ENCODE measurements at regions not wholly inside any gene's neighbourhood (a gene's known extent, or its start where the extent isn't known, plus 50 kb on each side); places are given as distances from the start of the nearest gene placed in this dataset.

- TF ChIP-seq CTCF (IDR thresholded peaks at IDR 0.05): no peak
- no peak for TF ChIP-seq POLR2A (IDR thresholded peaks at IDR 0.05)
Measured at GRCh38 chr4:11736978-11737377, 308.3 kb upstream of the HS3ST1 start.

All from heart left ventricle (tissue), 13 donors.